GM18868 (cell line): ENCODE measurements at regions not wholly inside any gene's neighbourhood (a gene's known extent, or its start where the extent isn't known, plus 50 kb on each side); places are given as distances from the start of the nearest gene placed in this dataset.
"Not testable (repeated sequence)": the region's sequence is repeated elsewhere in the genome, so short reads cannot be mapped to it uniquely, and the experiment has no call there.

Experiments used
- ATAC-seq: cut with Tn5 transposase; IDR thresholded peaks from one replicate; pipeline ENCODE4 v1.9.1; 2021; ENCODE audit warnings: mild to moderate bottlenecking, moderate library complexity; ENCODE audit not compliant: unreplicated experiment

GRCh38 chr15:45866616-45867015 lies 231.8 kb downstream of the SQOR start:
- no peak for ATAC-seq

GRCh38 chr15:45867281-45867680 lies 232.5 kb downstream of the SQOR start:
- no peak for ATAC-seq

- ATAC-seq = no peak
These were observed 233.4 kb downstream of the SQOR start for GRCh38 chr15:45868109-45868691.

GRCh38 chr15:45869034-45869668 lies 234.3 kb downstream of the SQOR start:
- ATAC-seq = no peak

- ATAC-seq = no peak
These were observed 236.5 kb downstream of the SQOR start for GRCh38 chr15:45871121-45871855.

- ATAC-seq = no peak
These were observed 239.0 kb downstream of the SQOR start for GRCh38 chr15:45873781-45874180.

- ATAC-seq = not testable (repeated sequence)
These were observed 239.7 kb downstream of the SQOR start for GRCh38 chr15:45874566-45874965.

- ATAC-seq = no peak
These were observed 249.5 kb downstream of the SQOR start for GRCh38 chr15:45884289-45884688.

- no peak for ATAC-seq
These were observed 250.1 kb downstream of the SQOR start for GRCh38 chr15:45884755-45885445.

GRCh38 chr15:45885801-45886200 lies 251.0 kb downstream of the SQOR start:
- ATAC-seq = no peak

- no peak for ATAC-seq
These were observed 256.9 kb downstream of the SQOR start for GRCh38 chr15:45891766-45892165.

- ATAC-seq = no peak
These were observed 257.4 kb downstream of the SQOR start for GRCh38 chr15:45892182-45892581.

- no peak for ATAC-seq
These were observed 268.5 kb downstream of the SQOR start for GRCh38 chr15:45903283-45903682.

GRCh38 chr15:45904019-45904418 lies 269.2 kb downstream of the SQOR start:
- ATAC-seq = no peak

- ATAC-seq = no peak
These were observed 271.4 kb downstream of the SQOR start for GRCh38 chr15:45906230-45906629.

GRCh38 chr15:45910671-45911070 lies 275.8 kb downstream of the SQOR start:
- ATAC-seq = no peak

GRCh38 chr15:45913451-45913850 lies 278.6 kb downstream of the SQOR start:
- no peak for ATAC-seq

- ATAC-seq = no peak
These were observed 279.6 kb downstream of the SQOR start for GRCh38 chr15:45914425-45914824.

GRCh38 chr15:45918839-45919238 lies 284.0 kb downstream of the SQOR start:
- ATAC-seq = no peak

- ATAC-seq = no peak
These were observed 285.0 kb downstream of the SQOR start for GRCh38 chr15:45919806-45920205.

- ATAC-seq = no peak
These were observed 286.5 kb downstream of the SQOR start for GRCh38 chr15:45921376-45921775.

GRCh38 chr15:45921978-45922377 lies 287.1 kb downstream of the SQOR start:
- no peak for ATAC-seq
